Psoas muscle (tissue), 7 donors: ENCODE measurements at regions not wholly inside any gene's neighbourhood (a gene's known extent, or its start where the extent isn't known, plus 50 kb on each side); places are given as distances from the start of the nearest gene placed in this dataset.

Source experiments
- ATAC-seq, 4 donors: fragments of 200-7000 bp; cut with Tn5 transposase; one replicate each; pipeline ENCODE4 v1.9.1; 2020; ENCODE audit warnings: moderate library complexity in 3 of 4, mild to moderate bottlenecking in 2 of 4
- DNase-seq, 2 donors: peaks; one replicate each; pipeline ENCODE4 v3.0.0-alpha.2; 2020
- H3K27ac ChIP-seq: fragments of 200-600 bp; one replicate; pipeline ENCODE4 v1.8.0; 2022
- H3K27me3 ChIP-seq, 3 donors: fragments of 200-600 bp in 1 of 3; one replicate each; pipeline versions ENCODE4 v1.6.1 to v1.8.0; 2013 to 2022; ENCODE audit warnings: low read length in 2 of 3, mild to moderate bottlenecking in 2 of 3, moderate library complexity in 1 of 3; ENCODE audit not compliant: insufficient read depth in 3 of 3
- H3K36me3 ChIP-seq, 2 donors: fragments of 200-600 bp in 1 of 2; one replicate each; pipeline versions ENCODE4 v1.6.1 to v1.8.0; 2013 to 2022; ENCODE audit warnings: low read depth in 1 of 2, mild to moderate bottlenecking in 1 of 2, moderate library complexity in 1 of 2; ENCODE audit not compliant: insufficient read depth in 1 of 2
- H3K4me1 ChIP-seq: fragments of 200-600 bp; one replicate; pipeline ENCODE4 v1.8.0; 2022
- H3K4me3 ChIP-seq: fragments of 200-600 bp; one replicate; pipeline ENCODE4 v1.8.0; 2022; ENCODE audit warnings: mild to moderate bottlenecking
- H3K9me3 ChIP-seq: fragments of 200-600 bp; one replicate; pipeline ENCODE4 v1.8.0; 2022
- WGBS, 3 donors: extraction: QIAGEN DNeasy Blood & Tissue Kit; methylation state at CpG; one replicate each; pipeline versions ENCODE4 v1.1.6 to v1.1.7; 2013; 5-methylcytosine and 5-hydroxymethylcytosine counted together
- intact Hi-C, 2 donors: fragments of 100-400 bp; cut with DNase I; formaldehyde crosslinking; loops; one replicate each; pipeline versions ENCODE4 v1.11.0 to v1.14.2; 2022
- TF ChIP-seq, protein P1 (sequence below): fragments of 200-600 bp; IDR thresholded peaks from one replicate; pipeline ENCODE4 v1.8.0; 2022; ENCODE audit warnings: antibody characterized with exemption
- donor health status: healthy with polysubstance abuse.
- donor health status: DM: no; HTN: no; CAD: no; lungs with moderate emphysema.
- donor health status: Bipolar disorder and iron deficiency.
- donor health status: healthy.
- donor health status: DM: yes; HTN: yes; CAD: no.
- donor health status: DM: no; HTN: no; CAD: no.
- donor health status: DM: yes; HTN: yes; CAD: no.

DNA sequence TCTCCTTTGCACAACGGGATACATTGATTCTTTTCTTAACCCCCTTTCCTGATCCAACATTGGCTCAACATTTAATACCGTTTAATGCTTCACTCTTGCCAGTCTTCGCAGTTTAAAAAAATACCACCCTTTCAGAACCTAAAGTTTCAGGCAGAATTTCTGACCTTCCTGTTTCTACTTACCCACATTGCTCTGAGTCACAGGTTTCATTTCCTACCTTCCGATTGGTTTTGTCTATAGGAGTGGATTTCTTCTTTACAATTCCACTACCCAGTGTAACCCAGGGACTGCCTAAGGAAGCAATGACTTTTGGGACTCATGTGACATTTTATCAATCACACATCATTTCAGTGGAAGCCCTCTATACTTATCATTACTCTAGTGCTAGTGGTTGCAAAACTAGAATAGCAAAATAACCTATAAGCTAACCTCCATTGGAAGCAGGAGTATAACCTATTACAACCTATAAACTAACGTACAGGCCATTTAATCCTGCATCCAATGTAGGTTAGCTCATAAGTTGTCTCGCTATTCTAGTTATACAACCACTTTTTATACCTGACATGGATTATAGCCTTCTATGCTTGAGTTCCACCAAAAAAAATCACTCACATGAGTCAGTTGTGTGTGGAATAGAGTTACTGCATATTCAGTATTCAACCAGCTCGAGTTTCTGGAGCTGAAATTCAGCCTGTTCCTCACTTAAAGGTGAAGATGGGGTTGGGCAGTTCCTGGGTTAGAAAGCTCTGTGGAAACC, 64.9 kb upstream of the KITLG start:
- no peak for DNase-seq
- 65 to 73% (median 69%) methylated on average over 7 of the region's 7 CpGs for WGBS, 3 donors

GRCh38 chr12:88643685-88644084, 63.4 kb upstream of the KITLG start:
- TF ChIP-seq, protein P1, sequence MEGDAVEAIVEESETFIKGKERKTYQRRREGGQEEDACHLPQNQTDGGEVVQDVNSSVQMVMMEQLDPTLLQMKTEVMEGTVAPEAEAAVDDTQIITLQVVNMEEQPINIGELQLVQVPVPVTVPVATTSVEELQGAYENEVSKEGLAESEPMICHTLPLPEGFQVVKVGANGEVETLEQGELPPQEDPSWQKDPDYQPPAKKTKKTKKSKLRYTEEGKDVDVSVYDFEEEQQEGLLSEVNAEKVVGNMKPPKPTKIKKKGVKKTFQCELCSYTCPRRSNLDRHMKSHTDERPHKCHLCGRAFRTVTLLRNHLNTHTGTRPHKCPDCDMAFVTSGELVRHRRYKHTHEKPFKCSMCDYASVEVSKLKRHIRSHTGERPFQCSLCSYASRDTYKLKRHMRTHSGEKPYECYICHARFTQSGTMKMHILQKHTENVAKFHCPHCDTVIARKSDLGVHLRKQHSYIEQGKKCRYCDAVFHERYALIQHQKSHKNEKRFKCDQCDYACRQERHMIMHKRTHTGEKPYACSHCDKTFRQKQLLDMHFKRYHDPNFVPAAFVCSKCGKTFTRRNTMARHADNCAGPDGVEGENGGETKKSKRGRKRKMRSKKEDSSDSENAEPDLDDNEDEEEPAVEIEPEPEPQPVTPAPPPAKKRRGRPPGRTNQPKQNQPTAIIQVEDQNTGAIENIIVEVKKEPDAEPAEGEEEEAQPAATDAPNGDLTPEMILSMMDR: no peak
- no peaks in the 10 kb centered on the region for H3K9me3 ChIP-seq
- peaks cover 8% of the 10 kb centered on the region for H3K4me1 ChIP-seq
- WGBS, 3 donors: 53 to 66% (median 54%) methylated on average over 2 of the region's 2 CpGs
- H3K4me3 ChIP-seq: no peak overlapping the region
- peak in 1 of 4 donors; percentile 57 for ATAC-seq
- DNase-seq: no peak
- H3K36me3 ChIP-seq: no peaks in the 10 kb centered on the region
- intact Hi-C loops: no loop called here
- H3K27ac ChIP-seq: no peak overlapping the region
- no peaks in the 10 kb centered on the region for H3K27me3 ChIP-seq

More for the DNA sequence above, 64.9 kb upstream of the KITLG start:
- intact Hi-C loops: no loop called here
- TF ChIP-seq, protein P1: no peak
- Histone ChIP-seq H3K9me3 (no peaks in the 10 kb centered on the region), H3K27me3 (no peaks in the 10 kb centered on the region), H3K4me3 (no peak overlapping the region), H3K4me1 (no peaks in the 10 kb centered on the region), H3K27ac (no peak overlapping the region), H3K36me3 (no peaks in the 10 kb centered on the region)
- ATAC-seq: no peak

DNA sequence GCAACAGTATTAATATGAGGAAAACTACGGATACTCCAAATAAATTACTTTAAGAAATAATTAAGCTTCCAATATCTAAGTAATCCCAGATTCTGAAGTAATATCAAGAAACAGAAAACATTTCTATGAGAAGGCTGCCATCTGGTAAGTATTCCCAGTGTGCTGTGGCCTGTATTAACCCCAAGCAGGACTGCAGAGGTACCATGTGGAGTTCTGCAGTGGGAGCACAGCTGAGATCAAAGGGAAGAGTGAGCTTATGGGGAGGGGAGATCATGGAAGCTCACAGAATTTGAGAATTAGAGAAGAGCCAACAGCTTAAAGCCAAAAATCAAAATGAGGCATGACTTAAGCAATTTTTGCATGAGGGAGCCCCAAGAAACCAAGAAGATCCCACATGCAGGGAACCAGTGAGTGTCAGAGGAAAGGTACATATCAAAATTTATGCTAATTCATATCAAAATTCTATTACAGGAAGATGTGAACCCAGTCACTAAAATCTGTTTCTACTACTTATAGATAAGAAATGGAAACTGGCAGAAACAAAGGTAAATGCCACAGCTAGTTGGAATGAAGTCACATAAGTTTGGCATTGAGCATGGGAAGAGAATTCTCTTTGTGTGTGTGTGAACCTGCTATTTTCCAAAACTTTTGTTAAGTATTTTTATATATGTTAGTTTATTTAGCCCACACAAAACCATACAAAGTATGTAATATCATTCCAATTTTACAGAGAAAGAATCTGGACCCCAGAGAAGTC, 62.6 kb upstream of the KITLG start:
- Histone ChIP-seq H3K27ac (no peak overlapping the region), H3K4me3 (no peak overlapping the region), H3K9me3 (no peaks in the 10 kb centered on the region), H3K27me3 (no peaks in the 10 kb centered on the region), H3K4me1 (peaks cover 8% of the 10 kb centered on the region), H3K36me3 (no peaks in the 10 kb centered on the region)
- intact Hi-C loops: no loop called here
- 77 to 82% (median 82%) methylated on average over 1 of the region's 1 CpG for WGBS, 3 donors
- ATAC-seq (no peak), DNase-seq (no peak)
- TF ChIP-seq, protein P1: no peak

GRCh38 chr12:88638966-88639760, 58.9 kb upstream of the KITLG start:
- H3K36me3 ChIP-seq: no peaks in the 10 kb centered on the region
- intact Hi-C loops: loop anchor here in 1 of 2 donors (5.0 kb wide), 1 partner anchor 62 kb away; no protein-coding TSS in a partner anchor
- 19 to 21% (median 20%) methylated on average over 6 of the region's 6 CpGs for WGBS, 3 donors
- no peaks in the 10 kb centered on the region for H3K9me3 ChIP-seq
- H3K27ac ChIP-seq: peak overlapping the region; percentile 62
- H3K27me3 ChIP-seq: no peaks in the 10 kb centered on the region
- peak overlapping the region; percentile 37 for H3K4me3 ChIP-seq
- TF ChIP-seq, protein P1: no peak
- H3K4me1 ChIP-seq: peaks cover 8% of the 10 kb centered on the region
- DNase-seq (no peak), ATAC-seq (peak; percentile 63 to 78 (median 70))
